ENCODE measurements at regions not wholly inside any gene's neighbourhood (a gene's known extent, or its start where the extent isn't known, plus 50 kb on each side); places are given as distances from the start of the nearest gene placed in this dataset.
A peak's percentile ranks its signal among the peaks of the same experiment; 100 is the strongest.

GRCh38 chr4:148740701-148741100, 298.5 kb upstream of the NR3C2 start:
- Histone ChIP-seq H3K9me3 (peaks cover 0 to 9% (median 0%) of the 10 kb centered on the region in 11 donors), H3K4me1 (no peaks in the 10 kb centered on the region), H3K36me3 (no peaks in the 10 kb centered on the region), H3K27ac (no peak overlapping the region), H3K4me3 (no peak overlapping the region), H3K27me3 (no peaks in the 10 kb centered on the region)
- 75 to 81% methylated on average over 1 of the region's 1 CpG for WGBS, 2 donors
- TF ChIP-seq CTCF (IDR thresholded peaks at IDR 0.05) = no peak
- no peak for DNase-seq
- intact Hi-C loops (cut with DNase I) = no loop called here
- no peak for ATAC-seq

- Histone ChIP-seq H3K4me1 (no peaks in the 10 kb centered on the region), H3K27me3 (no peaks in the 10 kb centered on the region), H3K4me3 (no peak overlapping the region), H3K9me3 (peaks cover 0 to 6% (median 0%) of the 10 kb centered on the region in 11 donors), H3K27ac (no peak overlapping the region), H3K36me3 (no peaks in the 10 kb centered on the region)
- 59 to 74% methylated on average over 2 of the region's 2 CpGs for WGBS, 2 donors
- TF ChIP-seq CTCF (IDR thresholded peaks at IDR 0.05) = no peak
- intact Hi-C loops (cut with DNase I) = no loop called here
- DNase-seq (no peak), ATAC-seq (peak in 1 of 8 donors; percentile 23)
Measured at GRCh38 chr4:148737061-148737770, 295.0 kb upstream of the NR3C2 start.

GRCh38 chr4:148735432-148736155, 293.4 kb upstream of the NR3C2 start:
- intact Hi-C loops (cut with DNase I) = no loop called here
- TF ChIP-seq CTCF (IDR thresholded peaks at IDR 0.05) = no peak
- Histone ChIP-seq H3K4me1 (no peaks in the 10 kb centered on the region), H3K27ac (no peak overlapping the region), H3K36me3 (no peaks in the 10 kb centered on the region), H3K9me3 (no peaks in the 10 kb centered on the region), H3K4me3 (no peak overlapping the region), H3K27me3 (no peaks in the 10 kb centered on the region)
- no peak for ATAC-seq
- WGBS, 2 donors = 89% methylated on average over 5 of the region's 5 CpGs
- DNase-seq = no peak

- no peak for TF ChIP-seq CTCF (IDR thresholded peaks at IDR 0.05)
- ATAC-seq (no peak), DNase-seq (no peak)
- Histone ChIP-seq H3K4me3 (no peak overlapping the region), H3K27me3 (no peaks in the 10 kb centered on the region), H3K36me3 (no peaks in the 10 kb centered on the region), H3K9me3 (no peaks in the 10 kb centered on the region), H3K27ac (no peak overlapping the region), H3K4me1 (no peaks in the 10 kb centered on the region)
- WGBS, 2 donors = 93 to 94% methylated on average over 4 of the region's 4 CpGs
- intact Hi-C loops (cut with DNase I) = no loop called here
Measured at GRCh38 chr4:148730766-148731165, 288.6 kb upstream of the NR3C2 start.
